Osteoblast (primary cell): ENCODE measurements at regions not wholly inside any gene's neighbourhood (a gene's known extent, or its start where the extent isn't known, plus 50 kb on each side); places are given as distances from the start of the nearest gene placed in this dataset.

Source experiments
- DNase-seq: peaks from one replicate; pipeline ENCODE4 v3.0.0; 2011; ENCODE audit warnings: low spot score, mixed read lengths; ENCODE audit not compliant: insufficient read length; ENCODE audit errors: missing footprints
- H2AFZ ChIP-seq: 2 replicates; pipeline ENCODE4 v1.6.0; 2011; ENCODE audit warnings: mild to moderate bottlenecking, low read length
- H3K27ac ChIP-seq: 2 replicates; pipeline ENCODE4 v1.5.1; 2011; ENCODE audit warnings: mild to moderate bottlenecking, low read depth, low read length, moderate library complexity
- H3K27me3 ChIP-seq: 2 replicates; pipeline ENCODE4 v1.6.0; 2012; ENCODE audit warnings: mild to moderate bottlenecking, control low read depth, inconsistent platforms, low read length, moderate library complexity; ENCODE audit not compliant: insufficient read depth
- H3K36me3 ChIP-seq: 2 replicates; pipeline ENCODE4 v1.5.1; 2011; ENCODE audit warnings: mild to moderate bottlenecking, low read length, control low read depth, moderate library complexity; ENCODE audit not compliant: insufficient read depth
- H3K4me1 ChIP-seq: 2 replicates; pipeline ENCODE4 v1.5.1; 2011; ENCODE audit warnings: mild to moderate bottlenecking, low read length, control low read depth, moderate library complexity; ENCODE audit not compliant: insufficient read depth
- H3K4me2 ChIP-seq: 2 replicates; pipeline ENCODE4 v1.6.0; 2011; ENCODE audit warnings: mild to moderate bottlenecking, low read length; ENCODE audit not compliant: insufficient read depth
- H3K4me3 ChIP-seq: fragments of 200-600 bp; sonication (generic); 3 replicates; pipeline ENCODE4 v1.5.1; 2012; ENCODE audit warnings: mild to moderate bottlenecking, low read length, inconsistent platforms; ENCODE audit not compliant: insufficient read depth
- H3K79me2 ChIP-seq: 2 replicates; pipeline ENCODE4 v1.6.0; 2012; ENCODE audit warnings: mild to moderate bottlenecking, low read length, control low read depth, inconsistent platforms; ENCODE audit not compliant: insufficient read depth
- H3K9me3 ChIP-seq: 2 replicates; pipeline ENCODE4 v1.5.1; 2011; ENCODE audit warnings: low read depth, low read length, control low read depth
- H4K20me1 ChIP-seq: 2 replicates; pipeline ENCODE4 v1.6.0; 2012; ENCODE audit warnings: mild to moderate bottlenecking, low read length, control low read depth; ENCODE audit not compliant: insufficient read depth
- TF ChIP-seq, protein P1 (sequence below): IDR thresholded peaks from 2 replicates; pipeline ENCODE4 v1.5.1; 2011; ENCODE audit warnings: mild to moderate bottlenecking, low read depth, low read length, moderate library complexity; ENCODE audit errors: extremely low read depth

DNA sequence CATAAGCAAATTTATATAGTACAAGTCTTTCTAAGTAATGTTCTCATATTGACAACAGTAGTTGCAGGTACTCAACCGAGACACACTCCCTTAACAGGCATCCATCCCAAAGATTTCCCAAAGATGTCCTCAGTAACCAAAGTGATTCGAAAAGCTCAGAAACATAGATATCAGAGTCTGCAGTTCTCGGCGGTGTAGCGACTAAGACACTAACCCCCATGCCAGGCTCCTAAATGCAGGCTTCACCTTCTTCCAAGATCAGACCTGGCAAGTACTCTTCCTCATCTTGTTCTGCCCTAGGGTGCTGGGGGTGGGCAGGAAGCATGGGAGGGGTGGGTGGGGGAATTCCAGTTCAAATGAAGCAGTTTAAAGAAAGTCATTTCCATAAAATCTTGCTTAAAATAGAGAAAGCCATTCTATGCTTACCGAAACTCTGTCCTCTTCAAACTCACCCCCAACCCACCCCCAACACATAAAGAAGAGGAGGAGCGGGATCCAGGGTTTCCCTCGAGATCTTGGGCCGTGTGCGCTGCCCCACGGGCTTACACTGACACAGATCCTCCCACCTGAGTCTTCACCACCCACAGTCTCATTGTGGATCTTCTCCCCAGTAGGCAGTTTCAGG lies 59.0 kb upstream of the BCL6 start:
- Histone ChIP-seq H3K79me2 (no peaks in the 10 kb centered on the region), H3K4me2 (no peak overlapping the region), H3K36me3 (no peaks in the 10 kb centered on the region), H3K27ac (no peak overlapping the region), H3K4me3 (no peak overlapping the region), H3K9me3 (no peaks in the 10 kb centered on the region), H3K27me3 (peaks cover 4% of the 10 kb centered on the region), H3K4me1 (peaks cover 4% of the 10 kb centered on the region), H4K20me1 (no peaks in the 10 kb centered on the region), H2AFZ (no peak overlapping the region)
- DNase-seq, result no peak
- TF ChIP-seq, protein P1, sequence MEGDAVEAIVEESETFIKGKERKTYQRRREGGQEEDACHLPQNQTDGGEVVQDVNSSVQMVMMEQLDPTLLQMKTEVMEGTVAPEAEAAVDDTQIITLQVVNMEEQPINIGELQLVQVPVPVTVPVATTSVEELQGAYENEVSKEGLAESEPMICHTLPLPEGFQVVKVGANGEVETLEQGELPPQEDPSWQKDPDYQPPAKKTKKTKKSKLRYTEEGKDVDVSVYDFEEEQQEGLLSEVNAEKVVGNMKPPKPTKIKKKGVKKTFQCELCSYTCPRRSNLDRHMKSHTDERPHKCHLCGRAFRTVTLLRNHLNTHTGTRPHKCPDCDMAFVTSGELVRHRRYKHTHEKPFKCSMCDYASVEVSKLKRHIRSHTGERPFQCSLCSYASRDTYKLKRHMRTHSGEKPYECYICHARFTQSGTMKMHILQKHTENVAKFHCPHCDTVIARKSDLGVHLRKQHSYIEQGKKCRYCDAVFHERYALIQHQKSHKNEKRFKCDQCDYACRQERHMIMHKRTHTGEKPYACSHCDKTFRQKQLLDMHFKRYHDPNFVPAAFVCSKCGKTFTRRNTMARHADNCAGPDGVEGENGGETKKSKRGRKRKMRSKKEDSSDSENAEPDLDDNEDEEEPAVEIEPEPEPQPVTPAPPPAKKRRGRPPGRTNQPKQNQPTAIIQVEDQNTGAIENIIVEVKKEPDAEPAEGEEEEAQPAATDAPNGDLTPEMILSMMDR, result no peak

DNA sequence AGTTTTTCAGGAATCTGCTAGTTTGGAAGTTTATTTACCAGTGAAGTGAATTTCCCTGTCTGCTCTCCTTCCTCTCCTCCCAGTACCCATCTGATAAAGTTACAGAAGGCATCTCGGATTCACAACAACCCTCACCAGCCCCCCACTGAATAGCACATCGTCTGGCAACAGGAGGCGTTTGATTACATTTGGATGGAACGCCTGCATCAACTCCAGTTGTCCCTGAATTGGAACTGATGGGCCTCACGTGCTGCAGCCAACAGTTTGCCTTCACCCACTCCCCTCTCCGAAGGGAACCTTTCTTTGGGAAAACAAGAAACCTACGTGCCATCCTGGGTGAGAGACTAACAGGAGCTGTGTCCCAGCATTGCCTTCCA lies 59.5 kb upstream of the BCL6 start:
- Histone ChIP-seq H3K4me1 (peaks cover 4% of the 10 kb centered on the region), H3K4me3 (no peak overlapping the region), H3K27ac (no peak overlapping the region), H3K36me3 (no peaks in the 10 kb centered on the region), H3K27me3 (peaks cover 4% of the 10 kb centered on the region), H3K9me3 (no peaks in the 10 kb centered on the region), H4K20me1 (no peaks in the 10 kb centered on the region), H3K79me2 (no peaks in the 10 kb centered on the region), H3K4me2 (no peak overlapping the region), H2AFZ (no peak overlapping the region)
- TF ChIP-seq, protein P1, result no peak
- no peak for DNase-seq

GRCh38 chr3:187805774-187806173 lies 60.5 kb upstream of the BCL6 start:
- TF ChIP-seq, protein P1, result no peak
- H3K4me3 ChIP-seq, result no peak overlapping the region
- H3K36me3 ChIP-seq, result no peaks in the 10 kb centered on the region
- no peak overlapping the region for H3K4me2 ChIP-seq
- H3K9me3 ChIP-seq, result no peaks in the 10 kb centered on the region
- no peak overlapping the region for H3K27ac ChIP-seq
- H4K20me1 ChIP-seq, result no peaks in the 10 kb centered on the region
- DNase-seq, result no peak
- no peaks in the 10 kb centered on the region for H3K79me2 ChIP-seq
- no peaks in the 10 kb centered on the region for H3K4me1 ChIP-seq
- H3K27me3 ChIP-seq, result peaks cover 4% of the 10 kb centered on the region
- no peak overlapping the region for H2AFZ ChIP-seq

DNA sequence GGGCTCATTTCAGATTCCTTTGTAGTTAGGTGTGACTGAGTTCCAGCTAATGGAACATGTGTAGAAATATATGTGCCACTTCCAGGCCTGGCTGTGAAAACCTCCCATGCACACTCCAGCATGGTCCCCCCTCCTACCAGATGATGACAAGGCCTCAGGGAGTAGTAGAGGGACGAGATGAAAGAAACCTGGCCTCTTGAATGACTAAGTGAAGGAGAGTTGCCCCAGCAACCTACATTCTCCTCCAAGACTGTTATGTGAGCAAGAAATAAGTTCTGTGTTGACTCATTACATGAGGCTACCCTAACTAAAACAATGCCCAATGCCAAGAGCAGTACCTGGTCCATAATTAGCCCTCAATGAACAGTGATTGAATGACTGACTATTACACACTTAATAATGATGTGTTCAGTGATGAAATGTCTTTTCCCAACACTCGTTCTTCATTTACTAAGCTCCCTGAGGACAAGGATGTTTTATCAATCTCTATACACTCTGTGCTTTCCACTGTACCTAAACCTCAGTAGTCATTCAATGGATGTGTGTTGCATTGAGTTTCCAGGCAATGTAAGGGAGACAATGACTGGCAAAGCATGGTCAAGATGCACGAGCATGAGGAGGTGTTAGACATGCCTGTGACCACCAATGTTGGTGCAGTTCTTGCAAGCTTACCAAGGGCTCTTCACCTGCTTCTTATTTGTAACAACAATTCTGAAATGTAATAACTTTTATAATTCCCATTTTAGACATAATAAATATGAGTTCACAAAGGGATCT lies 62.0 kb upstream of the BCL6 start:
- no peak overlapping the region for H3K27ac ChIP-seq
- peaks cover 2% of the 10 kb centered on the region for H3K4me1 ChIP-seq
- H3K9me3 ChIP-seq, result no peaks in the 10 kb centered on the region
- H3K4me2 ChIP-seq, result no peak overlapping the region
- TF ChIP-seq, protein P1, result no peak
- no peaks in the 10 kb centered on the region for H4K20me1 ChIP-seq
- no peak for DNase-seq
- H2AFZ ChIP-seq, result no peak overlapping the region
- no peaks in the 10 kb centered on the region for H3K36me3 ChIP-seq
- no peaks in the 10 kb centered on the region for H3K79me2 ChIP-seq
- peaks cover 4% of the 10 kb centered on the region for H3K27me3 ChIP-seq
- no peak overlapping the region for H3K4me3 ChIP-seq
